ENCODE measurements at regions not wholly inside any gene's neighbourhood (a gene's known extent, or its start where the extent isn't known, plus 50 kb on each side); places are given as distances from the start of the nearest gene placed in this dataset.

DNA sequence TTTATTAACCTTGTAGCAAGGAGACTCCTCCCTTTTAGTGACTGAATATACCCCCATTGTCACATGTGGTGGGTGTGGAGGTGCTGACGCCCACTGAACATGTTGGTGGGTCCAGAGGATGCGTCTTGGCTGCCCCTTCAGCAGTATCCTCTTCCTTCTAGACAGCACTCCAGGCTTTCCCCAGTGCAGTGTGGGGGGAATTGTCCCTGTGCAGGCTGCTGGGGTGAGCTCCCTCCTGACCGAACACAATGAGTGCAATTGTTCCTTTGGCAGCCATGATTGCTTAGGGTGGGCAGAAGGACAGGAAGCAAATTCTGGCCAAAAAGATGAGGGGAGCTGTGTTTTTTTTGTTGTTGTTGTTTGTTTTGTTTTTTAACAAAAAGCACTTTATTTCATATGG, 209.3 kb upstream of the PDE10A start:
- Mint-ChIP-seq H3K27me3 (ENCODE audit: low read depth) (peaks cover 10% of the 10 kb centered on the region), H3K4me1 (no peaks in the 10 kb centered on the region), H3K36me3 (peaks cover 7% of the 10 kb centered on the region), H3K4me3 (no peak overlapping the region), H3K27ac (no peak overlapping the region), H3K9me3 (peaks cover 23% of the 10 kb centered on the region)
- CTCF ChIA-PET: interaction anchor here (1.4 kb wide), 1 partner anchor 234 kb away, joined by 4 read pairs; no protein-coding TSS in a partner anchor
- ATAC-seq (no peak), DNase-seq (ENCODE audit: low spot score) (no peak)
- TF ChIP-seq, protein P1, sequence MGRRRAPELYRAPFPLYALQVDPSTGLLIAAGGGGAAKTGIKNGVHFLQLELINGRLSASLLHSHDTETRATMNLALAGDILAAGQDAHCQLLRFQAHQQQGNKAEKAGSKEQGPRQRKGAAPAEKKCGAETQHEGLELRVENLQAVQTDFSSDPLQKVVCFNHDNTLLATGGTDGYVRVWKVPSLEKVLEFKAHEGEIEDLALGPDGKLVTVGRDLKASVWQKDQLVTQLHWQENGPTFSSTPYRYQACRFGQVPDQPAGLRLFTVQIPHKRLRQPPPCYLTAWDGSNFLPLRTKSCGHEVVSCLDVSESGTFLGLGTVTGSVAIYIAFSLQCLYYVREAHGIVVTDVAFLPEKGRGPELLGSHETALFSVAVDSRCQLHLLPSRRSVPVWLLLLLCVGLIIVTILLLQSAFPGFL (CRISPR knock-in tag; IDR thresholded peaks at IDR 0.05; ENCODE audit: borderline replicate concordance): no peak
- no peak for TF ChIP-seq ETV6 (CRISPR knock-in tag; IDR thresholded peaks at IDR 0.05)
- TF ChIP-seq ZNF121 (CRISPR knock-in tag; IDR thresholded peaks at IDR 0.05): no peak
- no peak for TF ChIP-seq FOXK1 (CRISPR knock-in tag; IDR thresholded peaks at IDR 0.05)
- no peak for TF ChIP-seq MAX (CRISPR knock-in tag; IDR thresholded peaks at IDR 0.05)
- POLR2A ChIA-PET: no interaction called here

DNA sequence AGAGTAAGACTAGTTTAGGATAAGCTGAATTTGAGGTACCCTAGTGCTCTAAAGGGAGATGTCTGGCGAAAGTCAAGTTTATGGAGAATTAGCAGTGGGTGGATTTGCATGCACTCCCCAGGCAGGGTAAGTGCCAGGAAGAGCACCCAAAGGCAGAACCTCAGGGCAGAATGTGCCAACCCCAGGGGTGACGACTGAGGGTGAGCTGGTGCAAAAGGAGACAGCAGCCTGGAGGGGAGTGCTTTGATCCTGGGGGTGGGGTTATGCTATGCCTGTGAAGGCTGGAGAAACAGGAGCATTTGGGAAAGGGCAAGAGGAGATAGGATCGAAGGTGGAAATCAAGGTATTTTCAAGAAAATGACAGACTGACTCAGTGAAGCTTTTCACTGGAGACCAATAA, 208.5 kb upstream of the PDE10A start:
- H3K9me3 Mint-ChIP-seq: peaks cover 28% of the 10 kb centered on the region
- ATAC-seq (no peak), DNase-seq (ENCODE audit: low spot score) (no peak)
- TF ChIP-seq ATF6 (CRISPR knock-in tag; IDR thresholded peaks at IDR 0.05) (no peak), GRHL2 (CRISPR knock-in tag; IDR thresholded peaks at IDR 0.05; ENCODE audit: insufficient replicate concordance, severe bottlenecking) (no peak), TEAD1 (CRISPR knock-in tag; IDR thresholded peaks at IDR 0.05) (no peak), ZNF263 (CRISPR knock-in tag; IDR thresholded peaks at IDR 0.05; ENCODE audit: low read depth) (no peak), FOXJ3 (CRISPR knock-in tag; IDR thresholded peaks at IDR 0.05; ENCODE audit: borderline replicate concordance) (no peak), PRDM15 (CRISPR knock-in tag; IDR thresholded peaks at IDR 0.05) (no peak), NFE2L1 (CRISPR knock-in tag; IDR thresholded peaks at IDR 0.05) (no peak), CREM (CRISPR knock-in tag; IDR thresholded peaks at IDR 0.05) (no peak), ZNF671 (CRISPR knock-in tag; IDR thresholded peaks at IDR 0.05) (no peak), ZNF532 (CRISPR knock-in tag; IDR thresholded peaks at IDR 0.05; ENCODE audit: borderline replicate concordance) (no peak)
- TF ChIP-seq, protein P2, sequence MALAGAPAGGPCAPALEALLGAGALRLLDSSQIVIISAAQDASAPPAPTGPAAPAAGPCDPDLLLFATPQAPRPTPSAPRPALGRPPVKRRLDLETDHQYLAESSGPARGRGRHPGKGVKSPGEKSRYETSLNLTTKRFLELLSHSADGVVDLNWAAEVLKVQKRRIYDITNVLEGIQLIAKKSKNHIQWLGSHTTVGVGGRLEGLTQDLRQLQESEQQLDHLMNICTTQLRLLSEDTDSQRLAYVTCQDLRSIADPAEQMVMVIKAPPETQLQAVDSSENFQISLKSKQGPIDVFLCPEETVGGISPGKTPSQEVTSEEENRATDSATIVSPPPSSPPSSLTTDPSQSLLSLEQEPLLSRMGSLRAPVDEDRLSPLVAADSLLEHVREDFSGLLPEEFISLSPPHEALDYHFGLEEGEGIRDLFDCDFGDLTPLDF (CRISPR knock-in tag; IDR thresholded peaks at IDR 0.05): no peak
- TF ChIP-seq, protein P3, sequence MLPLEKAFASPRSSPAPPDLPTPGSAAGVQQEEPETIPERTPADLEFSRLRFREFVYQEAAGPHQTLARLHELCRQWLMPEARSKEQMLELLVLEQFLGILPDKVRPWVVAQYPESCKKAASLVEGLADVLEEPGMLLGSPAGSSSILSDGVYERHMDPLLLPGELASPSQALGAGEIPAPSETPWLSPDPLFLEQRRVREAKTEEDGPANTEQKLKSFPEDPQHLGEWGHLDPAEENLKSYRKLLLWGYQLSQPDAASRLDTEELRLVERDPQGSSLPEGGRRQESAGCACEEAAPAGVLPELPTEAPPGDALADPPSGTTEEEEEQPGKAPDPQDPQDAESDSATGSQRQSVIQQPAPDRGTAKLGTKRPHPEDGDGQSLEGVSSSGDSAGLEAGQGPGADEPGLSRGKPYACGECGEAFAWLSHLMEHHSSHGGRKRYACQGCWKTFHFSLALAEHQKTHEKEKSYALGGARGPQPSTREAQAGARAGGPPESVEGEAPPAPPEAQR (CRISPR knock-in tag; IDR thresholded peaks at IDR 0.05): no peak
- TF ChIP-seq, protein P4, sequence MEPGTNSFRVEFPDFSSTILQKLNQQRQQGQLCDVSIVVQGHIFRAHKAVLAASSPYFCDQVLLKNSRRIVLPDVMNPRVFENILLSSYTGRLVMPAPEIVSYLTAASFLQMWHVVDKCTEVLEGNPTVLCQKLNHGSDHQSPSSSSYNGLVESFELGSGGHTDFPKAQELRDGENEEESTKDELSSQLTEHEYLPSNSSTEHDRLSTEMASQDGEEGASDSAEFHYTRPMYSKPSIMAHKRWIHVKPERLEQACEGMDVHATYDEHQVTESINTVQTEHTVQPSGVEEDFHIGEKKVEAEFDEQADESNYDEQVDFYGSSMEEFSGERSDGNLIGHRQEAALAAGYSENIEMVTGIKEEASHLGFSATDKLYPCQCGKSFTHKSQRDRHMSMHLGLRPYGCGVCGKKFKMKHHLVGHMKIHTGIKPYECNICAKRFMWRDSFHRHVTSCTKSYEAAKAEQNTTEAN (CRISPR knock-in tag; IDR thresholded peaks at IDR 0.05): no peak
- POLR2A ChIA-PET: no interaction called here
- H3K4me1 Mint-ChIP-seq: no peaks in the 10 kb centered on the region
- H3K36me3 Mint-ChIP-seq: peaks cover 7% of the 10 kb centered on the region
- H3K27ac Mint-ChIP-seq: no peak overlapping the region
- CTCF ChIA-PET: interaction anchor here (1.4 kb wide), 1 partner anchor 235 kb away, joined by 4 read pairs; no protein-coding TSS in a partner anchor
- peaks cover 10% of the 10 kb centered on the region for H3K27me3 Mint-ChIP-seq (ENCODE audit: low read depth)
- H3K4me3 Mint-ChIP-seq: no peak overlapping the region
